ENCODE measurements at regions not wholly inside any gene's neighbourhood (a gene's known extent, or its start where the extent isn't known, plus 50 kb on each side); places are given as distances from the start of the nearest gene placed in this dataset.

GRCh38 chr22:48786679-48786996, 1041.0 kb downstream of the BRD1 start:
- ATAC-seq (no peak), DNase-seq (ENCODE audit: low read depth, low spot score) (no peak)
- ChIA-PET POLR2A (no interaction called here), CTCF (no interaction called here), RAD21 (ENCODE audit: low non-redundant PET in 1 of 2, low total read pairs in 2 of 2, uncharacterized antibody in 2 of 2, unreplicated experiment in 2 of 2) (no interaction called here)
- intact Hi-C loops (cut with micrococcal nuclease) = no loop called here
- no peaks in the 10 kb centered on the region for H3K27me3 ChIP-seq (ENCODE audit: insufficient read depth, low read length)
- H2AFZ ChIP-seq (ENCODE audit: low read depth, low read length, poor library complexity, severe bottlenecking) = no peak overlapping the region
- H3K4me2 ChIP-seq (ENCODE audit: low read length) = no peak overlapping the region
- no peaks in the 10 kb centered on the region; a peak in 1 of 4 replicates for H3K9me3 ChIP-seq (ENCODE audit: control insufficient read depth in 1 of 2, insufficient read depth in 1 of 2, low read depth in 1 of 2, low read length in 2 of 2)
- no peaks in the 10 kb centered on the region for H3K4me1 ChIP-seq (ENCODE audit: control insufficient read depth in 1 of 2, insufficient read depth in 2 of 2, low read length in 2 of 2)
- H3K9me2 ChIP-seq (ENCODE audit: insufficient read depth) = no peaks in the 10 kb centered on the region
- H3K27ac ChIP-seq (ENCODE audit: low read depth, low read length) = no peak overlapping the region
- H3K4me3 ChIP-seq (replicated peaks in 1 of 2; ENCODE audit: low read depth in 1 of 2, low read length in 2 of 2) = no peak overlapping the region
- no TSS peak for BruUV-seq (replicated peaks)
- H3K79me2 ChIP-seq (ENCODE audit: insufficient read depth, low read length) = no peaks in the 10 kb centered on the region
- no peak for TF ChIP-seq MAX (IDR thresholded peaks at IDR 0.05)
- TF ChIP-seq ZBTB33 (IDR thresholded peaks at IDR 0.05; ENCODE audit: extremely low read depth, insufficient replicate concordance, low read length) = no peak
- no peak for TF ChIP-seq REST (IDR thresholded peaks at IDR 0.05; ENCODE audit: low read depth)
- no peak for TF ChIP-seq SIN3A (IDR thresholded peaks at IDR 0.05; ENCODE audit: low read depth)
- no peak for TF ChIP-seq EZH2 (IDR thresholded peaks at IDR 0.05)
- no peak for TF ChIP-seq SRF (IDR thresholded peaks at IDR 0.05; ENCODE audit: low read depth)
- no peak overlapping the region for H3K9ac ChIP-seq (ENCODE audit: low read length)
- no peaks in the 10 kb centered on the region for H4K20me1 ChIP-seq (ENCODE audit: insufficient read depth)
- no peaks in the 10 kb centered on the region for H3K36me3 ChIP-seq (ENCODE audit: control insufficient read depth in 1 of 2, insufficient read depth in 2 of 2, low read length in 2 of 2)
